Lung (tissue), 11 donors: ENCODE measurements at regions not wholly inside any gene's neighbourhood (a gene's known extent, or its start where the extent isn't known, plus 50 kb on each side); places are given as distances from the start of the nearest gene placed in this dataset.

Experiments used
- ATAC-seq: fragments of 200-7000 bp; cut with Tn5 transposase; one replicate; pipeline ENCODE4 v1.9.1; 2020; ENCODE audit warnings: moderate number of reproducible peaks; ENCODE audit not compliant: insufficient read depth, low FRiP score
- DNase-seq, 3 donors: peaks; one replicate each; pipeline ENCODE4 v3.0.0-alpha.2; 2013 to 2017
- H3K27ac ChIP-seq, 2 donors: one replicate each; pipeline ENCODE4 v1.5.1; 2013; ENCODE audit warnings: mild to moderate bottlenecking in 2 of 2, moderate library complexity in 2 of 2, control low read depth in 1 of 2, inconsistent platforms in 1 of 2, low read depth in 1 of 2, low read length in 1 of 2
- H3K27me3 ChIP-seq, 3 donors: one replicate each; pipeline ENCODE4 v1.5.1; 2013; ENCODE audit warnings: low read length in 2 of 3; ENCODE audit not compliant: control insufficient read depth in 3 of 3, insufficient read depth in 3 of 3
- H3K36me3 ChIP-seq, 4 donors: one replicate each; pipeline ENCODE4 v1.5.1; 2013; ENCODE audit warnings: low read length in 4 of 4, mild to moderate bottlenecking in 1 of 4, moderate library complexity in 1 of 4; ENCODE audit not compliant: control insufficient read depth in 4 of 4, insufficient read depth in 4 of 4
- H3K4me1 ChIP-seq, 5 donors: one replicate each; pipeline ENCODE4 v1.5.1; 2013; ENCODE audit warnings: low read length in 5 of 5, mild to moderate bottlenecking in 2 of 5, moderate library complexity in 1 of 5; ENCODE audit not compliant: control insufficient read depth in 5 of 5, insufficient read depth in 5 of 5
- H3K4me3 ChIP-seq: one replicate; pipeline ENCODE4 v1.5.1; 2013; ENCODE audit warnings: mild to moderate bottlenecking, control low read depth, moderate library complexity
- H3K9ac ChIP-seq, 2 donors: one replicate each; pipeline ENCODE4 v1.5.1; 2013; ENCODE audit warnings: low read length in 2 of 2, control low read depth in 1 of 2; ENCODE audit not compliant: insufficient read depth in 1 of 2
- H3K9me3 ChIP-seq, 4 donors: one replicate each; pipeline ENCODE4 v1.5.1; 2013; ENCODE audit warnings: low read length in 3 of 4, mild to moderate bottlenecking in 1 of 4, moderate library complexity in 1 of 4; ENCODE audit not compliant: control insufficient read depth in 4 of 4, insufficient read depth in 3 of 4
- CTCF ChIP-seq: IDR thresholded peaks from 2 replicates; pipeline ENCODE4 v1.5.1; 2012; ENCODE audit warnings: mild to moderate bottlenecking; ENCODE audit errors: control extremely low read depth, extremely low read depth
- WGBS, 2 donors: extraction: QIAGEN DNeasy Blood & Tissue Kit; methylation state at CpG; one replicate each; pipeline ENCODE4 v1.1.7; 2013; 5-methylcytosine and 5-hydroxymethylcytosine counted together
- donor health status: control.
- donor health status: control.
- donor health status: Bipolar disorder and iron deficiency.
- donor health status: healthy.
- donor health status: DM: yes; HTN: yes; CAD: no.

- H3K27ac ChIP-seq = no peak overlapping the region
- peaks cover 0 to 80% (median 43%) of the 10 kb centered on the region in 5 donors for H3K4me1 ChIP-seq
- DNase-seq = peak in 2 of 3 donors; percentile 39 to 44
- no peak for TF ChIP-seq CTCF
- H3K9me3 ChIP-seq = no peaks in the 10 kb centered on the region
- ATAC-seq = no peak
- 83 to 87% methylated on average over 3 of the region's 3 CpGs for WGBS, 2 donors
- no peak overlapping the region for H3K9ac ChIP-seq
- H3K4me3 ChIP-seq = no peak overlapping the region
- no peaks in the 10 kb centered on the region for H3K27me3 ChIP-seq
- H3K36me3 ChIP-seq = no peaks in the 10 kb centered on the region
Measured at GRCh38 chr11:126137136-126137535, 74.3 kb downstream of the RPUSD4 start.

DNA sequence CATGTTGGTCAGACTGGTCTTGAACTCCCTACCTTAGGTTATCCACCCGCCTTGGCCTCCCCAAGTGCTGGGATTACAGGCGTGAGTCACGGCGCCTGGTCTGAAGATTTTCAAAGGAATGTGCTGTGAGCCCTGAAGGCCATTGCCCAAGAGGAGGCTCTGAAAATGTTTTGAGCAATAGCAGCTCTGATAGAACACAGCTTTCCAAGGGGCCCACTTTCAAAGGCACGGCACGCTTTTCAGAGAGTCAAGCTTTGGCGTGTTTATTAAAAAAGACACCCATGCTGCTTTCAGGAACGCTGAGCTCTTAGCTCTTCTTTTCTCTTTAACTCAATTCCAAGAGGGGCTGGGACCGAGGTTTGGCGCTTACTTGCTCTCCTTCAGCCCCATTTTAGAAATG, 73.8 kb upstream of the CDON start:
- no peaks in the 10 kb centered on the region for H3K27me3 ChIP-seq
- peak overlapping the region in 1 of 2 donors; percentile 27 for H3K27ac ChIP-seq
- ATAC-seq (no peak), DNase-seq (peak; percentile 87 to 93 (median 92))
- no peak overlapping the region for H3K9ac ChIP-seq
- no peaks in the 10 kb centered on the region for H3K9me3 ChIP-seq
- peaks cover 0 to 77% (median 40%) of the 10 kb centered on the region in 5 donors for H3K4me1 ChIP-seq
- H3K36me3 ChIP-seq = no peaks in the 10 kb centered on the region
- 74 to 83% methylated on average over 10 of the region's 10 CpGs for WGBS, 2 donors
- H3K4me3 ChIP-seq = no peak overlapping the region
- no peak for TF ChIP-seq CTCF

- Histone ChIP-seq H3K4me1 (peaks cover 0 to 66% (median 33%) of the 10 kb centered on the region in 5 donors), H3K9ac (peak overlapping the region in 1 of 2 donors; percentile 54), H3K27me3 (no peaks in the 10 kb centered on the region), H3K4me3 (no peak overlapping the region), H3K9me3 (no peaks in the 10 kb centered on the region), H3K27ac (peak overlapping the region in 1 of 2 donors; percentile 26), H3K36me3 (no peaks in the 10 kb centered on the region)
- no peak for ATAC-seq
- peak in 2 of 3 donors; percentile 51 to 52 for DNase-seq
- no peak for TF ChIP-seq CTCF
- 57 to 69% methylated on average over 20 of the region's 20 CpGs for WGBS, 2 donors
Measured at GRCh38 chr11:126135235-126136176, 72.8 kb upstream of the CDON start.
